Stimulated activated CD4-positive, alpha-beta T cell treated with anti-CD3 and anti-CD28 coated beads, Interleukin-2, amount 100 ng/mL, for 24 hours (primary cell): ENCODE measurements at regions not wholly inside any gene's neighbourhood (a gene's known extent, or its start where the extent isn't known, plus 50 kb on each side); places are given as distances from the start of the nearest gene placed in this dataset.

Experiments
- DNase-seq, 2 donors: peaks; one replicate each; pipeline ENCODE4 v3.0.0-alpha.2; 2020

DNA sequence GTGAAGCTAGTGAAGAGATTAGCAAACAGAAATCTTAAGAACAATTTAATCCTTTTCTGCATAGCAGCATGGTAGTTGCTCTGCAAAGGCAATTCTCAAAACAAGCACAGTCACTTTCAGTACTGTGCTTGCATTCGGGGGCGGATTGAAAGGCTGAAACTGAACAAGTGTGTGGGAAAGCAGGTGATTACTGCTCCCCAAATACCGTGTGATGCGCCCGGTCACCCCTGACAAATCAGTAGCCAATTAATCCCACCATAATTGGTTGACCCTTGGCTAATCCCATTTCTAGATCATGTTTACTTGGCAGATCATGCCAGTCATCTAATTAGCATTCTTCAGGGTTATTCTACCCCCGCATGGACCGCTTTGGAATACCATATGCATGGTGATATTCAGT lies 76.5 kb upstream of the ADRB1 start:
- DNase-seq = no peak

DNA sequence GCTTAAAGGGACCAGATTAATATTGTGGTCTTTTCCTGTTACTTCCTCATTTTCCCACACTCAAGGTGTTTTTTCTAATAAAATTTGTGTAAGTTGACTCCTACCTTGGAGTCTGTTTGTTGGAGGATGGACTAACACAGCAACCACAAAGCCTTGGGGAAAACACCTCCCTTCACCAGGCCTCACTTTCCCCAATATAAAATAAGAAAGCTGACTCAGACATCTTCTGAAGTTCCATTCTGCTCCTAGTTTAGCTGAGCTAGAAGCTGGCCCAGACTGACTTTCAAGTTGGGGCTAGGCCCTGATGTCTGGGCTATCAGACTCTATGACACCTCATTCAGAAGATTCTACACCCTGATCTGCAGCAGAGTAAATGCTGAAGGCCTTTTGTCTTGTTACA lies 73.0 kb upstream of the ADRB1 start:
- no peak for DNase-seq

DNA sequence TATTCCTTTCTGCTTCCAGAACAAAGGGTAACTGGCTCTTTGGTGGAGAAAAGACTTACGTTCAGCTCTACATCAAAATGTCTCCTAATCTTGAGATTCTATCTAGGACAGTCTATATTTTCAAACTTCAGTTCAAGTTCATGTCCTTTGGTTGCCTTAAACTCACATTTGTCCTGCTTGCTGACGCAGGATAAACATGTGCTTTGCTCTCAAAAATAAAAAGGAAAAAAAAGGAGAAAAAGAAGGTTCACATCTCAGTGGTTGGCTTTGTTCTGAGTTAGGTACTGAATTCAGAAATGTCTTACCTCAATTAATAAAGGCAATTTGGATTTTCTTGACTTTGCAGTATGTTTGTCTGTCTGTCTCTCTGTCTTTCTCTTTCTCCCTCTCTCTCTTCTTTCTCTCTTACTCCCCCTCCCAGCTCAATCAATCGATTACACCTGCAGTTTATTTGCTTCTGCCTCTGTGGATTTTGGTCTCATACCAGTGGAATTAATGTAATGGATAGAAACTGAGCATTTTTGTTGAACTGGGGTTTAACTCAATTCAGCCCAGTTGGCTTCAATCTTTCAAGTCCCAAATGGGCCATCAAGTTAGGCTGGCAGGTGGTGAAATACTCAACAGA lies 72.2 kb upstream of the ADRB1 start:
- no peak for DNase-seq

DNA sequence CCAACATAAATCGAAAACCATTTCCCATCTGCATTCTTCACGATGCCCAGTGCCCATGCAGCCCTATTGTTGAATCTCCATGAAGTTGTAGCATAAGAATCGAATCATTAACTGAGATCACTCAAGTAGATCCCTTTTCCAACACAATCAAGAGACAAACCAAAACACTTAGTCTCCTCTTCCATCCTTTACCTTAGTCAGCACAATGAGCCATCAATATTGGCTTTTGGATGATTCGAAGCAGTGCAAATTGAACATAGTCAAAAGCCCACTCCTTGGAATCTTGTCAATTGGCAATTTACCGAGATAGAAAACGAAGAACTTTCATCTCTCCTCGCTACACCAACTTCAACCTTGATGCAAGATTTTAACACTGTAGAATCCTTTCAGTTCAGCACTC lies 66.5 kb upstream of the ADRB1 start:
- DNase-seq = no peak

DNA sequence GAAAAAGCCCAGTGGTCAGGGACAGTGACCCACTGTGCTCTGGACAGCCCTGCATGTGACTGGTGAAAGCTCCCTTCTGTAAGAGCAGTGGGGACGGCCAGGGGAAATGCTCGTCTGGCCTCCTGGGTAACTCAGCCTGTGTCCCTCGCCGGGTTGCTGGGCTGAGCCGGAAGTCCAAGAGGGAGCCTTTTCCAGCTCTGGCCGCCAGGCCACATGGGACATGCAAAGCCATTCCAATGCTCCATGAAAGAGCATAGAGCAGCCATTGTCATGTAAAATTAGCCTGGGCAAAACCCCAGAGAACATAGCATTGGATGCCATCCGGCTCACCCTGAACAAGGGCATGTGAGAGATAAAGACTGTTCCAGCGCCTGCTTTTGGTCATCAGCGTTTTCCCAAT lies 64.9 kb upstream of the ADRB1 start:
- no peak for DNase-seq

DNA sequence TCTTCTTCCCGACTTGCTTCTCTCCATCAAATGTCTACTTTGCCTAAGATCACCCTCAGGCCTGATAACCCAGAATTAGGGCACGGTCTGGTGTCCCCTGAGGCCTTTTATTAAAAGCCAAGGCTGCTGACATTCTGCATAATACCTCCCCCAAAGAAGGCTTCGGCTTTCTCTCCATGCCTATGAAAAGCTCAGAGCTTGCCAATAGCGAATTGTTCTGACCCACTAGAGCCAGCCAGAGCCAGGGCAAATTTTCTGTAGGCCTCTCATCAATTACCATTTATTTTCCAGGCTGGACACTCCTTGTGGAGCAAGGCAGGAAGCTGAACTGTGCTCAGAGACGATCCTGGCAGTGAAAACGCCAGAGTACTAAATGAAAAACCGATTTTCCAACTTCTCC lies 64.3 kb upstream of the ADRB1 start:
- DNase-seq = no peak

DNA sequence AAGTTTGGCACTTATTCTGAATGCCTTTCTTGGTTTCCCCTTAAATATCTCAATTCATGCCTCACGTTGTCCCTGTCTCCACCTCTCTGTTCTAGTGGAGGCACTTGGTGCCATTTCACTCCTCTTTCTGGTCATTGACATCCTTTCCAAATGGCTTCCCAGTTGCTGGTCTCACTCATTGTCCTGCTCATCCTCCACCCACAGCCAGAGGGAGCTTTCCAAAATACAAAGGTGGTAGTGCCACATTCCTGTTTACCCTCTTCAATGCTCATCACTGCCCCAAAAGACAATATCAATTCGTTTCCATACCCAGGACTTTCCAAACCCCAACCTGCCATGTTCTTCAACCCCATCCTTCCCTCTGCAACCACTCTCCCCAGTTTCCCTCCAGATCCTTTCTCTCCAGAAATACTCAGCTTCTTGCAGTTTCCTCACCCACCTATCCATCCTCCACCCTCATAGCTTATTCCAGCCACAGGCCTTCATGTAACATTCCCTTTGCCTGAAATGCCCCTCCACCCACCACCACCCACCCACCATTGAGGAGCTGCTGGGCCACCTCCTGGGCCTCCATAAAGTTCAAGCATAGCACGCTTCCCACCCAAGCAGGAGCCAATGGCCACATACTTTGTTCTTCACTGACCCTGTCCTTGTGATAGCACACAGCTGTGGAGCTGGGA lies 63.1 kb upstream of the ADRB1 start:
- no peak for DNase-seq

DNA sequence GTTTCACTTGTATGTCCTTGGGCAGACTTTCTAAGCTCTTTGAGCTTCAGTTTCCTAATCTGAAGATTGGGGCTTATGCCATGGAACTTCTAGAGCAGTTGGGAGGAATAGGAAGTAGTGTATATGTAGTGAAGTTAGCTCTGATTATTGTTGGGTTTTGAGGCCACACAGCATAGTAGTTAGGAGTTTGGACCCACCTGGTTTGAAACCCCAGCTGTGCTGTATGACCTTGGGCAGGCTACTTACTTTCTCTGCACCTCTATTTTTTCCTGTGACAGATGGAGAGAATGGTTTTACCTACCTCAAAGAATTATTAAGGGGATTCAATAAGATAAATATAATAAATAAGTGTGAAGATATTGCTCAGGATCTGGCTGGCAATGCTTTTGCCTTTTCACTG lies 61.4 kb upstream of the ADRB1 start:
- no peak for DNase-seq

DNA sequence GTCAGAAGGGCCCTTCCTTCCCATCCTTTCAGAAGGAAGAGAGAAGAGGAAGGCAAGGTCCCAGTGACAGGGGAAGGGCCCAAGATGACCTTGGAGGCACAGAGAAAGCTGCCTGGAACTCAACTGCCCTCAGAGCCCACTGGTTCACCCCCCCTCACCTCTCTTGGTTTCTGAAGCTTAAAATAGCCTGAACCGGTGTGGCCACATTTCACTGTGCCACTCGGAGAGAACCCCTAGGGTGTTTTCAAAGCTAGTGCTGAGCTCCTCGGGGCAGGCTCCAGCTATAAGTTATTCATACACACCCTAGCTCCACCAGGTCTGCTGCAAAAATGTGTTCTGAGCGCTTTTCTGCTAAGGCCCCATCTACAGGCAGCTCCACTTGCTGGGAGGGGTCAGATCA lies 60.9 kb upstream of the ADRB1 start:
- no peak for DNase-seq

DNA sequence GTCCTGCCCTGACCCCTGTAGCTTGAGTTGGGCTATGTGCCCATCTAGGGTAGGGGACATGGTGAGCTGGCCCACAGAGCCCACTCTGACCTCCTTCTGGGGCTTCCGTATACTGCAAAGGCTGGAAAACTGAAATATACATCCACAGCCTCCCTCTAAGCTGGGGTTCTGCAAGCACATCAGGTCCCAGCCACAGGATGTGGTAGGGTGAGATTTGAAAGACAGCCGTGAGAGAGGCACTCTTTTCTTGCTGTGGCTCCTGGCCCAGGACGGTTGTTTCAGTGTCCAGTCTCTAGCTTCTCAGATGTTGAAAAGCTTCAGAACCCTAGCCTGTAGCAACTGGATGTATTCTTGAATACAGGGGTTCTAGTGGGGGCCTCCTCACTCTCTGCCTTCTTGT lies 60.1 kb upstream of the ADRB1 start:
- DNase-seq = no peak

DNA sequence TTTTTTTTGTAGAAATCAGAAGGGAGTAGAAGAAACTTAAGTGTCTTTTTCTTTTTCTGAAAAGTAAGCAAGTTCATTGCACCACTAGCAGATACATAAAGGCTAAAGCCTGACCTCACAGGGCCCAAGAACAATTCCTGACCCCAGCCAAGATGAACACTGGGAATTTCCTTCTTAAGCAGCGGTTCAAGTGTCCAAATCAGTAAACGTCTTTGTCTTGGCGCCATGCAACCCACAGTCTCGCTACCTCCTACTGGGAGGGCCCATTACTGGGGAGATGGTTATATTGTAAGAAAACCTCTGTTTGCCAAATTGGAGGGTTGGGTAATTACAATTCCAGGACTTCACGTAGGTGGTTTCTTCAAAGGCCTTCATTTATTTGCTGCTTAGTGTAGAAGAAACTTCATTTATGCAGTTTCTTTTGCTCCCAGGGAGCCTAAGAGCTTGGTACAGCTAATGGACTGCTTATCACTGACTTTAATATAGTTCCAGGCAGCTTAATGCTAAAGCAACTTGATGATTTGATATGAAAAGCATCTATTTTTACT lies 58.3 kb upstream of the ADRB1 start:
- DNase-seq = no peak

DNA sequence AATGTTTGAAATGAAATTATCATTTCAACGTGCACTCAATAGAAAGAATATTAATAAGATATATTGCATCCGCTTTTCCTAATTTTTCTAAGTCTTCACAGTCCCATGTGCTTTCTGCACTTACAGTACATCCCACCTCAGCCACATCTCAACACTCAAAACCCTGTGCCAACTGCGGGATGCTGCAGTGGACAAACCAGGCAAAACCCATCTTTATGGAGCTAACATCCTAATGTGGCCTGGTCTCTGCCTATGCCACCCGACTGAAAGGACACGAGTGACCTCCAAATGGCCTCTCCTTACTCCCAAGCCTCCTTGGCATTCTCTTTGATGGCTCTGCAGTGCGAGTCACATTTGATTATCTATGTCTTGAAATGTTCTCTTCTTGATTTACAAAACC lies 57.4 kb upstream of the ADRB1 start:
- DNase-seq = no peak

DNA sequence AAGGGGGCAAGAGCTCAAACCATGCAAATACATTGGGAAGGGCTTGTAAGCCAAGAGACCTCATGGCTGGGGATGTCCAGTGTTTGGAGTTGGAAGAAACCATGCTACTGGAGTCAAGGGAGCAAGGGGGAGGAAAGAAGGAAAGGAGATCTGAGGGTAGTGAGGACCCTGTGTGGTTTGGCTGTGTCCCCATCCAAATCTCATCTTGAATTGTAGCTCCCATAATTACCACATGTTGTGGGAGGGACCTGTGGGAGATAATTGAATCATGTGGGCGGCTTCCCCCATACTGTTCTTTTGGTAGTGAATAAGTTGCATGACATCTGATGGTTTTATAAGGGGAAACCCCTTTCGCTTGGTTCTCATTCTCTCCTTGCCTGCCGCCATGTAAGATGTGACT lies 56.5 kb upstream of the ADRB1 start:
- DNase-seq = no peak

DNA sequence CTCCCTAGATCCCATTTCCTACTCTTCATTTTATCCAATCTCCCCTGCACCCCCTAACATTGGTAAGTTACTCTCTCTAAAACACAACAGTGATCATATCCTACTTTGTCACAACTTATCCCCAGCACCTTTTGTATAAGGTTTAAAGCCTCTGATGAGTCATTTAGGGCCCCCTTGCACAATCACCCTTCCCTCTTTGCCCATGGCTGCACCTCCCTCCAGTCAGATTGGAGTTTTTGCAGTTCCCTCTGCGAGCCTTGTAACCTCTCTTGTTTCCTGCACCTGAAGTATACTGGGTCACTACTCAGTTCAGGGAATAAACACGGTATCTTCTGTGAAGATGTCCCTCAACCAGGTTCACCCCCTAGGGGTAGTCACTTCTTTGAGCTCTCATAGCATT lies 55.9 kb upstream of the ADRB1 start:
- no peak for DNase-seq

DNA sequence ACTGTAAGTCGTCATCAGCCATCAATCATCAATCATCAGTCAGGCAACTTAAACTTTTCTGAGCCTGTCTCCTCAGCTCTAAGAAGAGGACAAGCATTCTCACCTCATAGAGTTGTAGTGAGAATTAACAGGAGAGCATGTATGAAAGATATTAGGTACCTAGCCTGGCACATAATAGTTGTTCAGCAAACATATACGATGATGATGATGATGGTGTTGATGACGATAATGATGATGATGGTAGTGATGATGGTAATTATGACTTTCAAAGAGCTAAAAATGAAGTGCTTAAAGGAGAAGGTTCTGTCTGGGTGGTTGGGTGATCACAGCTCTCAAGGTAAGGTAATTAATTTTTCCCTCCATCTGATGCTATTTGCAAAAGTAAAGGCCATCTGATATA lies 55.1 kb upstream of the ADRB1 start:
- no peak for DNase-seq

DNA sequence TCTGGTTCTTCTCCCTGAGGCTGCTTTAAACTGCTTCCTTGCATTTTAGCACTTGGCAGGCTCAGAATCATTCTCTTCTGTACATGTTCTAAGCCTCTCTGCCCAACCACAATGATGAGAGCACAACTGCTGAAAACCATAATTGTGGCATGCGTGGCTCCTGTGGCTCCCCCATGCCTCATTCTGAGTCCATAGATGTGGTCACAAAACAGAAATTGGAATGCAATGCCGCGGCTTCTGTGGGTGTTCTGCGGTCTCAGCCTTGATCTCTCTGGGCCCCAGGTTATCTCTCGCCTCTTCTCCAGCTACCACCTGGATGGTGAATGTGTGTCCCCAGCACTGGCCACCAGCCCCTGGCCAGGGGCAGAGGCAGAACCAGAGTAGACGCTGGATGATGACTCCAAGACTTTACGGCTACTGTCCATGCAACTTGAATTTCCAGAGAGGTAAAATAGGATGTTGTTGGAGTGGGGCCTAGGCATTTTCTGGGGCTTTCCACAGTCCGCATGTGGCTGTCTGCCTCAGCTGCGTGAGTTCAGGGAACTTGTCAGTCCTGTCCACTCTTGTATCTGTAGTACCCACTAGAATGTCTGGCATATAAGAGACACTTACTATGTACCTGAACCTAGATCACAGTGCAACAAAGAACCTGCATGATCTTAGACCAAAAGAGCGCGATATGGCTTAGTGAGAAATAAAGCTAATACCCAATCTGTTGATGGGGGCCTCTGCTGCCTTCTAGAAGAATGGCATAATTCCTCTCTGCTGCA lies 52.4 kb upstream of the ADRB1 start:
- peak in 1 of 2 donors; percentile 61 for DNase-seq

DNA sequence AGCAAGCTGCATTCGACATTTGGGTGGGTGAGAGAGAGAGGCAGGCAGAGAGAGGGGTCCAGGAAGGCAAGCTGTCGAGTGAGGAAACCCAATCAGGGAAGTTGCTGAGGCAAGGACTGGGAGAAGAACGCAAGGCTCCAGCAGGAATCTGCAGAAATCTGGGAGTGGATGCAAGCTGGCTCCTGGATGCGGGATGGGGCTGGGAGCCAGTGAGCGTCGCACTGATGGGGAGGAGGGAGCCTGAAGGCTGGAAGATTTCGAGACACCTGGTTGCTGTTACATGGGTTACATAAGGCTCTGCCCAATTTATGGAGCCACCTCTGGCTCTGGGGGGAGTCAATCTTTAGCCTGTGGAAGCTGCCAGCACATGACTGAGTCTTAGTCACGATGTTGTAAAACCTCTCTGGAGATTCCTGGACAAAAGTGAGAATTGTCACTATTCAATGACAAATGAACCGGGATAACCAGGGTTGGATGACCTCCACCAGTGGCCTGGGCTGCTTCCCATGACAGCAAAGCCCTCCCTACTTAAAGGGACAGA lies 51.1 kb upstream of the ADRB1 start:
- no peak for DNase-seq

DNA sequence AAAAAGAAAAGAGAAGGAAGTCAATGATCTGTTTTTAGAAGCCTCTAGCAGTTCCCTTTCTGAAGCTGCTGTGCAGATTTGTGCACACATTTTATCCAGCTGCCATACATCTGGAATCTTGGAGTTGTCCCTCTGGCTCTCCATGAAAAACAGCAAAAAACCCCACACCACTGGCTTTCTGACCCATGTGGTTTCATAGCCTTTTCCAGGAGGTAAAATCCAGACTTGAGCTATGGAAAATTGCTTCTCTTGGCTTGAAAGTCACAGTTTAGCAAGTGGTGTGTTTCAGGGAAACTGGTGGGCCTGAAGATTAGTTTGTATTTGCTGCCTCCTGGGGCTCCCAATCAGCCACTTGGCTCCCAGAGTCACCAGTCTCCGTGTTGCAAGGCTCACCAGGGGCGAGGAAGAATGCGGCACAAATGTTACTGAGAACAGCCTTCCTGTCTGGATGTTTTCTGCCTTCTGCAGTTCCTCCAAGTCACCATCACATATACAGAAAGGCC lies 50.1 kb upstream of the ADRB1 start:
- no peak for DNase-seq
